ENCODE measurements at regions not wholly inside any gene's neighbourhood (a gene's known extent, or its start where the extent isn't known, plus 50 kb on each side); places are given as distances from the start of the nearest gene placed in this dataset.
"Not testable (repeated sequence)": the region's sequence is repeated elsewhere in the genome, so short reads cannot be mapped to it uniquely, and the experiment has no call there.

GRCh38 chr11:47928426-47928825, 51.9 kb upstream of the PTPRJ start:
- no peak for TF ChIP-seq POLR2A (IDR thresholded peaks at IDR 0.05; ENCODE audit: extremely low read depth, insufficient read length)
- TF ChIP-seq MAX (IDR thresholded peaks at IDR 0.05; ENCODE audit: low read depth, low read length), result no peak; the same call in 1 of the 2 replicates
- no peak for TF ChIP-seq MYC (IDR thresholded peaks at IDR 0.05; ENCODE audit: low read depth, low read length)
- TF ChIP-seq CTCF (IDR thresholded peaks at IDR 0.05; ENCODE audit: low read depth, low read length), result no peak
- DNase-seq (ENCODE audit: low read depth), result peak; percentile 60
- H3K4me3 ChIP-seq (ENCODE audit: low read depth, low read length), result no peak overlapping the region

GRCh38 chr11:47924184-47924691, 56.1 kb upstream of the PTPRJ start:
- DNase-seq (ENCODE audit: low read depth), result no peak
- H3K4me3 ChIP-seq (ENCODE audit: low read depth, low read length), result no peak overlapping the region
- TF ChIP-seq POLR2A (IDR thresholded peaks at IDR 0.05; ENCODE audit: extremely low read depth, insufficient read length), result no peak
- TF ChIP-seq MYC (IDR thresholded peaks at IDR 0.05; ENCODE audit: low read depth, low read length), result no peak
- TF ChIP-seq CTCF (IDR thresholded peaks at IDR 0.05; ENCODE audit: low read depth, low read length), result no peak
- TF ChIP-seq MAX (IDR thresholded peaks at IDR 0.05; ENCODE audit: low read depth, low read length), result no peak

GRCh38 chr11:47923667-47924066, 56.7 kb upstream of the PTPRJ start:
- no peak for DNase-seq (ENCODE audit: low read depth)
- H3K4me3 ChIP-seq (ENCODE audit: low read depth, low read length), result no peak overlapping the region
- TF ChIP-seq POLR2A (IDR thresholded peaks at IDR 0.05; ENCODE audit: extremely low read depth, insufficient read length) (no peak), MYC (IDR thresholded peaks at IDR 0.05; ENCODE audit: low read depth, low read length) (no peak), MAX (IDR thresholded peaks at IDR 0.05; ENCODE audit: low read depth, low read length) (no peak), CTCF (IDR thresholded peaks at IDR 0.05; ENCODE audit: low read depth, low read length) (no peak)

- not testable (repeated sequence) for DNase-seq (ENCODE audit: low read depth); H3K4me3 ChIP-seq (ENCODE audit: low read depth, low read length)
Measured at GRCh38 chr11:47921080-47921555, 59.2 kb upstream of the PTPRJ start.

GRCh38 chr11:47918882-47919495, 61.4 kb upstream of the PTPRJ start:
- H3K4me3 ChIP-seq (ENCODE audit: low read depth, low read length), result no peak overlapping the region
- TF ChIP-seq POLR2A (IDR thresholded peaks at IDR 0.05; ENCODE audit: extremely low read depth, insufficient read length) (no peak), CTCF (IDR thresholded peaks at IDR 0.05; ENCODE audit: low read depth, low read length) (no peak), MAX (IDR thresholded peaks at IDR 0.05; ENCODE audit: low read depth, low read length) (no peak), MYC (IDR thresholded peaks at IDR 0.05; ENCODE audit: low read depth, low read length) (no peak)
- no peak for DNase-seq (ENCODE audit: low read depth)

- H3K4me3 ChIP-seq (ENCODE audit: low read depth, low read length), result no peak overlapping the region
- no peak for DNase-seq (ENCODE audit: low read depth)
- TF ChIP-seq MYC (IDR thresholded peaks at IDR 0.05; ENCODE audit: low read depth, low read length), result no peak
- TF ChIP-seq POLR2A (IDR thresholded peaks at IDR 0.05; ENCODE audit: extremely low read depth, insufficient read length), result no peak
- no peak for TF ChIP-seq MAX (IDR thresholded peaks at IDR 0.05; ENCODE audit: low read depth, low read length)
- no peak for TF ChIP-seq CTCF (IDR thresholded peaks at IDR 0.05; ENCODE audit: low read depth, low read length)
Measured at GRCh38 chr11:47918370-47918690, 62.0 kb upstream of the PTPRJ start.

Measured in NB4 (cell line).